ENCODE measurements at regions not wholly inside any gene's neighbourhood (a gene's known extent, or its start where the extent isn't known, plus 50 kb on each side); places are given as distances from the start of the nearest gene placed in this dataset.

DNA sequence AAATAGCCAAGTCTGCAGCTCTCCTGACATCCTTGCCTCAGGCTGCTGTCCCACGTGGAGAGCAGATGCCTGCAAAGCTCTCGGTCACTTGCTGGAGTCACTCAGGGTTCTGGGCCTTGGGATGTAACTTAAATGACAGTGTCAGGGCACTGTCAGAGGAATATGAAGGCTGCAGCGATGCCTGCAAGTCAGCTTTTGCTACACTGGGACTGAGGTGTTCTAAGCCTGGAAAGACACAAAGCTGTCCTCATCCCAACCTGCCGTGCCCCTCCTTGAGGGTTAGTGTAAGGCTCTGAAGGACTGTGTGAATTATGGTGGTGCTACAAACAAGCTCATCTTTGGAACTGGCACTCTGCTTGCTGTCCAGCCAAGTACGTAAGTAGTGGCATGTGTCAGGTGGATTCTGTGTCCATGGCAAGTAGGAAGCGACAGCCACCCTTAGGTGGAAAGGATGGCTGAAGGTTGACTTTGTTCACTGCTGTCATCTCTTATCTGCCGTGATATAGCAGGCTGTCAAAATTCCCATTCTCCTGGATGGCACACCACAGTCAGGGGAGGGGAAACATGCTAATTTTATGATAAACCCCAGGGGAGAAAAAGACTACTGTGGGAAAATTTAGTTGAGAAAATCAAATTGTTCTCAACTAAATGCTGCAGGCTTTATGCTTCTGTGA is 79.9 kb downstream of the DAD1 start:
- DNase-seq: no peak
- H3K36me3 ChIP-seq (ENCODE audit: low read depth, missing control alignments): no peaks in the 10 kb centered on the region
- H3K27ac ChIP-seq: no peak overlapping the region
- H3K9me3 ChIP-seq: no peaks in the 10 kb centered on the region
- no peak overlapping the region for H3K4me3 ChIP-seq
- 87 to 92% methylated on average over 7 of the region's 7 CpGs for WGBS, 2 donors
- intact Hi-C loops (cut with DNase I; ENCODE audit: low total_unique reads): no loop called here
- no peaks in the 10 kb centered on the region for H3K27me3 ChIP-seq
- TF ChIP-seq POLR2A (IDR thresholded peaks at IDR 0.05): no peak
- TF ChIP-seq, protein P1, sequence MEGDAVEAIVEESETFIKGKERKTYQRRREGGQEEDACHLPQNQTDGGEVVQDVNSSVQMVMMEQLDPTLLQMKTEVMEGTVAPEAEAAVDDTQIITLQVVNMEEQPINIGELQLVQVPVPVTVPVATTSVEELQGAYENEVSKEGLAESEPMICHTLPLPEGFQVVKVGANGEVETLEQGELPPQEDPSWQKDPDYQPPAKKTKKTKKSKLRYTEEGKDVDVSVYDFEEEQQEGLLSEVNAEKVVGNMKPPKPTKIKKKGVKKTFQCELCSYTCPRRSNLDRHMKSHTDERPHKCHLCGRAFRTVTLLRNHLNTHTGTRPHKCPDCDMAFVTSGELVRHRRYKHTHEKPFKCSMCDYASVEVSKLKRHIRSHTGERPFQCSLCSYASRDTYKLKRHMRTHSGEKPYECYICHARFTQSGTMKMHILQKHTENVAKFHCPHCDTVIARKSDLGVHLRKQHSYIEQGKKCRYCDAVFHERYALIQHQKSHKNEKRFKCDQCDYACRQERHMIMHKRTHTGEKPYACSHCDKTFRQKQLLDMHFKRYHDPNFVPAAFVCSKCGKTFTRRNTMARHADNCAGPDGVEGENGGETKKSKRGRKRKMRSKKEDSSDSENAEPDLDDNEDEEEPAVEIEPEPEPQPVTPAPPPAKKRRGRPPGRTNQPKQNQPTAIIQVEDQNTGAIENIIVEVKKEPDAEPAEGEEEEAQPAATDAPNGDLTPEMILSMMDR (IDR thresholded peaks at IDR 0.05): no peak
- peaks cover 6% of the 10 kb centered on the region for H3K4me1 ChIP-seq

DNA sequence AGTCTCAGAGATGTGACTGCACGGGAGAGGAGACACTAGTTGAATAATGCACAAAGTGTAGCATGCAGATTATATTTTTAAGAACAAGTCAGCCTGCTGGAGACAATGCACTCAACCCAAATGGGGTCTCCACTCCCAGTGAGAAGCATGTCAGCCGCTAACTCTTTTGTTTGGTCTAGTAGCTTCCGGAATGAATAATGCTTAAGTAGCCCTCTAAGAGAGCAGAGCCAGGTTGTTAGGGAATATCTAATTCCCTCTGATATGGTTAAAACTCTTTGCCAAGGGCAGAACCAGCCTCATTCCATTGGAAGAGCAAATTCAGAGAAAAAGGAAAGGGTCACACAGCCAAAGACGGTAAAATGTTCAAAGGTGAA is 80.4 kb downstream of the DAD1 start:
- DNase-seq: no peak
- Histone ChIP-seq H3K9me3 (no peaks in the 10 kb centered on the region), H3K4me3 (no peak overlapping the region), H3K4me1 (peaks cover 2% of the 10 kb centered on the region), H3K36me3 (ENCODE audit: low read depth, missing control alignments) (no peaks in the 10 kb centered on the region), H3K27ac (no peak overlapping the region), H3K27me3 (no peaks in the 10 kb centered on the region)
- TF ChIP-seq, protein P1 (IDR thresholded peaks at IDR 0.05): no peak
- no peak for TF ChIP-seq POLR2A (IDR thresholded peaks at IDR 0.05)
- intact Hi-C loops (cut with DNase I; ENCODE audit: low total_unique reads): no loop called here
- 87 to 92% methylated on average over 4 of the region's 4 CpGs for WGBS, 2 donors

DNA sequence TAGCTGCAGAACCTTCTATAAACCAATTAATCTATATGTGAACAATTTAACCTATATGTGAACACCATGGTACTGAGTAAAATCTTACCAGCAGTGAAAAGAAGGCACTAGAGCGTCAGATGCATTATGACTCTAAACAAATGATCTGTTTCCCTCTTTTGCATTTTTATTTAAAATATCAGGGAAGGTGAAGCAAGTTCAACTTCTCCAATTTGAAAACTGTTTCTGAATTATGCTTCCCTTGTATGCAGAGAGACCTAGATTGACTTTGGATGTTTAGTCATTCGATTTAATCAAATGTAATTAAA is 80.9 kb downstream of the DAD1 start:
- TF ChIP-seq POLR2A (IDR thresholded peaks at IDR 0.05): no peak
- TF ChIP-seq, protein P1 (IDR thresholded peaks at IDR 0.05): no peak
- Histone ChIP-seq H3K4me1 (no peaks in the 10 kb centered on the region), H3K27me3 (no peaks in the 10 kb centered on the region), H3K36me3 (ENCODE audit: low read depth, missing control alignments) (no peaks in the 10 kb centered on the region), H3K27ac (no peak overlapping the region), H3K9me3 (no peaks in the 10 kb centered on the region), H3K4me3 (no peak overlapping the region)
- WGBS, 2 donors: 91 to 95% methylated on average over 2 of the region's 2 CpGs
- intact Hi-C loops (cut with DNase I; ENCODE audit: low total_unique reads): no loop called here
- DNase-seq: no peak

DNA sequence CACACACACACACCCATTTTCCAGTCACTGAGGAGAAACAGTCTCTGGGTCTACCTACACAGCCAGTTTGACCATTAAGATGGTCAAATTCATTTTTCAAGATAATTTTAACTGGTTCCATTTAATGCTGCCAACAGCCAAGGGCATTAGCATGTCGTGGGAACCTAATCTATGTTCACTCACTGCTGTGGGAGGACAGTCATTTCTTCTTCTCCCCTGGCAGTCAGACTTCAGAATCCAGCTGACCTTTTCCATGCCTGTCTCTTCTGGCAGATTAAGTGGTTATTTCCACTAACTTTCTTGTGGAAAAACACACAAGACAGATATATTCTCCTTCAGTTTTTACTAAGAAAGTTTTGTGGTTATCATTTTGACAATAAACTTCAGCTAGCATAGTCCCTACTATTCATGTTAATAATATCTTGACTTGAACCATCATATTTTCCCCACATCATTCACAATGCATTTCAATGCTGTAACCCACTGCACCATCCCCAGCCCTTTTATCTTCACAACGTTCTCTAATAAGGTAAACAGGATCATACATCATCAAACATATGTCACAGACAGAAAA is 82.2 kb downstream of the DAD1 start:
- no peaks in the 10 kb centered on the region for H3K27me3 ChIP-seq
- intact Hi-C loops (cut with DNase I; ENCODE audit: low total_unique reads): no loop called here
- H3K4me3 ChIP-seq: no peak overlapping the region
- no peaks in the 10 kb centered on the region for H3K9me3 ChIP-seq
- no peaks in the 10 kb centered on the region for H3K36me3 ChIP-seq (ENCODE audit: low read depth, missing control alignments)
- WGBS, 2 donors: 63 to 74% methylated on average over 2 of the region's 2 CpGs
- no peak for TF ChIP-seq POLR2A (IDR thresholded peaks at IDR 0.05)
- TF ChIP-seq, protein P1 (IDR thresholded peaks at IDR 0.05): no peak
- no peaks in the 10 kb centered on the region for H3K4me1 ChIP-seq
- no peak overlapping the region for H3K27ac ChIP-seq
- no peak for DNase-seq

DNA sequence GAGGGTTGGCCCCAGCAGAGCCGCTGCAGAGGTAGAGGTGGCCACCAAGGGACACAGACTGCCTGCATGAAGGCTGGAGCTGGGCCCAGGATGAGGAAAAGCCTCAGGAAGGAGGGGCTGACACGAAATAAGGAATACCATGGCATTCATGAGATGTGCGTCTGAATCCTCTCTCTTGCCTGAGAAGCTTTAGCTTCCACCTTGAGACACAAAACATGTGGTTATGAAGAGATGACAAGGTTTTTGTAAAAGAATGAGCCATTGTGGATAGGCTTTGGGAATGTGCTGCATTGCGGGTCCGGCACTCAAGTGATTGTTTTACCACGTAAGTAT is 82.7 kb downstream of the DAD1 start:
- H3K27ac ChIP-seq: no peak overlapping the region
- TF ChIP-seq, protein P1 (IDR thresholded peaks at IDR 0.05): no peak
- no peak for TF ChIP-seq POLR2A (IDR thresholded peaks at IDR 0.05)

More for the DNA sequence above, 82.7 kb downstream of the DAD1 start:
- no peaks in the 10 kb centered on the region for H3K27me3 ChIP-seq
- DNase-seq: no peak
- no peaks in the 10 kb centered on the region for H3K36me3 ChIP-seq (ENCODE audit: low read depth, missing control alignments)
- intact Hi-C loops (cut with DNase I; ENCODE audit: low total_unique reads): no loop called here
- H3K4me1 ChIP-seq: peaks cover 3% of the 10 kb centered on the region
- no peak overlapping the region for H3K4me3 ChIP-seq
- H3K9me3 ChIP-seq: no peaks in the 10 kb centered on the region
- 89 to 93% methylated on average over 6 of the region's 6 CpGs for WGBS, 2 donors
